ENCODE measurements at regions not wholly inside any gene's neighbourhood (a gene's known extent, or its start where the extent isn't known, plus 50 kb on each side); places are given as distances from the start of the nearest gene placed in this dataset.

- DNase-seq (ENCODE audit: low read depth), result no peak
- H3K4me3 ChIP-seq (ENCODE audit: low read depth, low read length), result no peak overlapping the region
- TF ChIP-seq CTCF (IDR thresholded peaks at IDR 0.05; ENCODE audit: insufficient read depth, low read depth, low read length, missing control alignments), result no peak
These were observed 121.7 kb upstream of the CXXC4 start for GRCh38 chr4:104616401-104616820.

- no peak for TF ChIP-seq CTCF (IDR thresholded peaks at IDR 0.05; ENCODE audit: insufficient read depth, low read depth, low read length, missing control alignments)
- H3K4me3 ChIP-seq (ENCODE audit: low read depth, low read length), result no peak overlapping the region
- DNase-seq (ENCODE audit: low read depth), result no peak
These were observed 131.0 kb upstream of the CXXC4 start for GRCh38 chr4:104625706-104626105.

- DNase-seq (ENCODE audit: low read depth), result no peak
- H3K4me3 ChIP-seq (ENCODE audit: low read depth, low read length), result no peak overlapping the region
- no peak for TF ChIP-seq CTCF (IDR thresholded peaks at IDR 0.05; ENCODE audit: insufficient read depth, low read depth, low read length, missing control alignments)
These were observed 134.9 kb upstream of the CXXC4 start for GRCh38 chr4:104629601-104630000.

- DNase-seq (ENCODE audit: low read depth), result no peak
- no peak for TF ChIP-seq CTCF (IDR thresholded peaks at IDR 0.05; ENCODE audit: insufficient read depth, low read depth, low read length, missing control alignments)
- no peak overlapping the region for H3K4me3 ChIP-seq (ENCODE audit: low read depth, low read length)
These were observed 135.6 kb upstream of the CXXC4 start for GRCh38 chr4:104630272-104630671.

- no peak for TF ChIP-seq CTCF (IDR thresholded peaks at IDR 0.05; ENCODE audit: insufficient read depth, low read depth, low read length, missing control alignments)
- no peak overlapping the region for H3K4me3 ChIP-seq (ENCODE audit: low read depth, low read length)
- no peak for DNase-seq (ENCODE audit: low read depth)
These were observed 136.3 kb upstream of the CXXC4 start for GRCh38 chr4:104631000-104631399.

GRCh38 chr4:104641418-104641817 is 146.7 kb upstream of the CXXC4 start:
- no peak overlapping the region for H3K4me3 ChIP-seq (ENCODE audit: low read depth, low read length)
- no peak for TF ChIP-seq CTCF (IDR thresholded peaks at IDR 0.05; ENCODE audit: insufficient read depth, low read depth, low read length, missing control alignments)
- DNase-seq (ENCODE audit: low read depth), result no peak

- no peak overlapping the region for H3K4me3 ChIP-seq (ENCODE audit: low read depth, low read length)
- DNase-seq (ENCODE audit: low read depth), result no peak
- no peak for TF ChIP-seq CTCF (IDR thresholded peaks at IDR 0.05; ENCODE audit: insufficient read depth, low read depth, low read length, missing control alignments)
These were observed 147.8 kb upstream of the CXXC4 start for GRCh38 chr4:104642521-104642920.

All from GM12865 (cell line).